NCI-H524 treated with DMSO at 0.1 percent for 48 hours (cell line): ENCODE measurements at regions not wholly inside any gene's neighbourhood (a gene's known extent, or its start where the extent isn't known, plus 50 kb on each side); places are given as distances from the start of the nearest gene placed in this dataset.
"Not testable (repeated sequence)": the region's sequence is repeated elsewhere in the genome, so short reads cannot be mapped to it uniquely, and the experiment has no call there.

Source experiments
- DNase-seq: peaks from one replicate; lab custom pipeline; 2025; lab: John Stamatoyannopoulos, UW

DNA sequence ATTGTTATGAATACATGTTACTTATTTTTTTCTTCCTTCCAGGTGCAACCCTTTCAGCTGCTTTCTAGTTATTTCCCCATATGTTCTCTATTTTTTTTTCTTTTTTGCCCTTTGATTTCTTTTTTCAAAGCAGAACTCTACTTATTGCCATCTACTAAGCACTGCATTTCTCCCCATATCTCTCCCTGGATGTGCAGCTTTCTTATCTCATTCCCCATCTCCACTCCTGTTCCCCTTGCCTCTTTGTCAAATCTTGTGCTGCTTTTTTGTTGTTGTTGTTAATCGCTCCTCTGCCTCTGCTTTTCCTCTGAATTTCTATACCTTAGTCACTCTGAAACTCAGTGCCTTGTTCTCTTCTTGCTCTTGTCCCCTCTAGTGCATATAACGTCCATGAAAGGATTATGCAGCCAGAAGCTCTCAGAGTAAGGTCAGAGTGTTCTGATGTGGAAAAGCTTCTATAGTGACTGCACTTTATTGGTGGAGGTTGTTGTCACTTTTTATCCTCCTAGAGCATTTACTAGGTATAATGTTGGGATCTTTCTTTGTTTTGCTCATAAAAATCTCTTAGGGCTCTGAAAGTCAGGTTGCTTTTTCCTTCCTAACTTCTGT is 51.1 kb upstream of the JADE1 start:
- DNase-seq, result no peak

DNA sequence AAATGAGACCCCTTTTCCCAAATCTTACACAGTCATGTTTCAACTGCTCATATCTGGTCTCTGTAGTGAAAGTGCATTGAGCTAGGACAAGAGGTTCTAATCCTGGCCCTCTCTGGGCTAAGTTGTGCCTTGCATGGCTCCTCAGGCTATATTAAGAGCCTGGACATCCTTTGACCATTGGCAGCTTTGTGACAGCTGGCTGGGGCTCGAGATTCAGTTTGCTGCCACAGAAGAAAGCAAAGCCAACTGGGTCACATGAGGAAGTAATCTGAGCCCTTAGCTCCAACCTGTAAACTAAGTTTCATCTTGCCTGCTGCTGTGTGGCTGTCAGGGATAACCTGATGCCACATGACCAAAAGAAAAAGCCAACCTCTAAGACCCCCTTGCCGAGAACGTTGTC is 51.8 kb upstream of the JADE1 start:
- peak; percentile 14 for DNase-seq

DNA sequence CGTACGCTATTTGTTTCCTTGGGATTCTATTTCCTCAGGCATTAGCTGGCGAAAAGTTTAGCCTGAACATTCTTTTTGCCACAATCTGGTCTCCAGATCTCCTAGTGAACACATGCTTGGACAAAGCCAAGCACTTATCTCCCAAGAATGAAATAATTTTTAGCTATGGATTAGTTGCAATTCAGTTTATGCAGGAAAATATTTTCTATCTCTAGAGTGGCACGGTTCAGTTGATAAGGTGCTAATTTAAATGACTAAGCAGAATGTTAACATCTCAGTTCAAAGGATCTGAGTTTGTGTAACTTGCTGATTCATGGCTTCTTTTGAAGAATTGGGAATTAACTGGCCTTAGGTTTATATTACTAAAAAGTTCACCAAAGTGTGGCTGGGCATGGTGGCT is 58.1 kb upstream of the JADE1 start:
- DNase-seq, result no peak

DNA sequence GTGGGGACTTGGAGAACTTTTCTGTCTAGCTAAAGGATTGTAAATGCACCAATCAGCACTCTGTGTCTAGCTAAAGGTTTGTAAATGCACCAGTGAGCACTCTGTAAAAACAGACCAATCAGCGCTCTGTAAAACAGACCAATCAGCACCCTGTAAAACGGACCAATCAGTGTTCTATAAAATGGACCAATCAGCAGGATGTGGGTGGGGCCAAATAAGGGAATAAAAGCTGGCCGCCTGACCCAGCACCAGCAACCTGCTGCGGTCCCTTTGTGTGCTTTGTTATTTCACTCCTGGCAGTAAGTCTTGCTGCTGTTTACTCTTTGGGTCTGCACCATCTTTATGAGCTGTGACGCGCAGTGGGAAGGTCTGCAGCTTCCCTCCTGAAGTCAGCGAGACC is 67.8 kb upstream of the JADE1 start:
- DNase-seq, result not testable (repeated sequence)

GRCh38 chr4:128737098-128737513 is 72.4 kb upstream of the JADE1 start:
- no peak for DNase-seq

DNA sequence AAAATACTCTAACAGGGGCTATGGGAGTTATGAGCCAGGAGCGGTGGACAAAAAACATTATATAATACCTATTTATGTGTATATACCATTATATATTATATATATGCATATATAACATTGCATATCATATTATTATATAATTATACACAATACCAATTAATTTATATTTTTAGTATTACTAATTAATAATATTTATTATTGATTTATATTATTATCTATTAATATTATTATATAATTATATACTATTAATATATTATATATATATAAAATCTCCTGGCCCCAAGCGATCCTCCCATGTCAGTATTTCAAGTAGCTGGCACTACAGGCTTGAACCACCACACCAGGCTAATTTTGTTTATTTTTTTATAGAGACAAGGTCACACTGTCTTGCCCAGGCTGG is 73.8 kb upstream of the JADE1 start:
- no peak for DNase-seq

- DNase-seq, result no peak
These were observed 81.3 kb upstream of the JADE1 start for GRCh38 chr4:128728190-128728589.

GRCh38 chr4:128727658-128728057 is 81.8 kb upstream of the JADE1 start:
- no peak for DNase-seq

DNA sequence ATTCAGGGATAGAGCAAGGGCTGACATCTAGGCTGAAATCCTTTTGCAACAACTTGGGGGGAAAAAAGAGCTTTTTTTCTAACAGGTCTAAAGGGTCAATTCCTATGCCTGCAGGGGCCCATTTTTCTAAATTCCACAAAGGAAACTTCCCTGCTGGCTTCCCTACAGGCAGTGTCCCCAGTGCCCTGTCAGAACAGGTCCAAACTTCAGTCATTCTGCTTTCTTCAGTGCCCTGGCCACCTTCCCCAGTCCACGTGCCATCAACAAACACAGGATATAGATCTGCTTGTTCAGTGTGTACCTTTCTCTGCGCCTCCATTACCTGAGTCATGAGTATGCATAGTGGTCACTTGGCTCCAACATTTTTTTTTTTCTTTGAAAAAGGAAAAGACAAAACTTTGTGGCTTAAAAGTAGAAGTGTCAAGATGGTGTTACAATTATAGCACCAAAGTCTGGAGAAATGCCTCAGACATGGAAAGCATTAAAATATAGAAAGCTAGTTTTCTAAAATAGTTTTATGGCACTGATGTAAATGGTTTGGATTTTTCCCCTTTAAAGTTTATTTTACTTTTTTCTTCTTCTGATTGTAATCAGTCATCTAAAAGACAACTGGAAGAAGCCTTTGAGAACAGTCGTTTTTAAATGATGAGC is 84.0 kb upstream of the JADE1 start:
- DNase-seq, result no peak

DNA sequence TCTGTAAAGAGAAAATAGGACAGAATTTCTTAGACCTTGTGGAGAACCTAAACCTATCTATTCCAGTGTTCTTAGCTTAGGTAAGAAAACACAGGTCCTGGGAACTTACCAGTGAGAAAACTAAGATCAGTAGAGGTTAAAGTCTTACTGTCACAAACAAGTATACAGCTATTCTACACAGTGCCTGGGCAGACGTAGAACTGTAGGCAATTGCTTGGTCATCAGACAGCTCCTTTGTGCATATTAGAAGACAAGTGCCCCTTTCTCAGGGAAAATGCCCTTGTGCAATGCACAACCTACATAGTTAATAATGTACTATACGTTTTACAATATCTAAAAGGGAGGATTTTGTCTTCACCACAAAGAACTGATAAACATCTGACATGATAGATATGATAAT is 86.6 kb upstream of the JADE1 start:
- no peak for DNase-seq

DNA sequence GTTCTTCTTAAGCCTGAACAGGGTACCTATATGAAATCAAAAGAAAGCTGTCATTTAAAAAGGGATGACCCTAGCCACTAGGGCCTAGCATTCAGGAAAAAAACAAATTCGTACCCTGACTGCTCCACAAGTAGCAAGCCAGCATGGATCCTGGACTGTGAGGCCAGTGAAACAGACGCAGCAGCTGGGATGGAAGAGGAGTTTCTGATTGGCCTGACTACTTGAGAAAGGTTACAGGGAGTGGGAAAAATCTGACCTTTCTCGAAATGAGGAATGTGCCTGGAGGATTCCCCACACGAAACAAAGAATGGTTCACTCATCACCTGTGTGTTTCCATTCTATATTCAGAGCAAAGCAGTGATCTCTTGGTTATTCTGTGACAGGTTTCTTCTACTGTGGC is 87.6 kb upstream of the JADE1 start:
- no peak for DNase-seq

GRCh38 chr4:128720270-128720669 is 89.2 kb upstream of the JADE1 start:
- no peak for DNase-seq

GRCh38 chr4:128718768-128719167 is 90.7 kb upstream of the JADE1 start:
- DNase-seq, result no peak

DNA sequence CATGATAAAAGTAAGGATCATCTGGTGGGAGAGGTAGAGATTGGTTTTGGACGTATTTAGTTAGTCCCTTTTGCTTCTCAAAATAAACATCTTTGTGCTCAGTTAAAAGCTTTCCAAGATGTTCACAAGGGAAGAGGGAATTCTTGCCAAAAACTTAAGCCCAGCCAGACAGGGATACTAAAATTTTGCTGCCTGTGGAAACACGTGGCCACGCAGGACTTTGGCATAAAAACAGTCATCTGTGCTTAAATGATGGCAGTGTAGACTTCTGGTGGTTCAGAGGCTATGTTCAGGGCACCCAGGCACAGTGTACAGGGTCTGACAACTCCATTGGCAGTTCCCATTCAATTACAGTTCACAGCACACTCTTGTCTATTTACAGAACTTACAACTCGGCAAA is 93.2 kb upstream of the JADE1 start:
- no peak for DNase-seq

DNA sequence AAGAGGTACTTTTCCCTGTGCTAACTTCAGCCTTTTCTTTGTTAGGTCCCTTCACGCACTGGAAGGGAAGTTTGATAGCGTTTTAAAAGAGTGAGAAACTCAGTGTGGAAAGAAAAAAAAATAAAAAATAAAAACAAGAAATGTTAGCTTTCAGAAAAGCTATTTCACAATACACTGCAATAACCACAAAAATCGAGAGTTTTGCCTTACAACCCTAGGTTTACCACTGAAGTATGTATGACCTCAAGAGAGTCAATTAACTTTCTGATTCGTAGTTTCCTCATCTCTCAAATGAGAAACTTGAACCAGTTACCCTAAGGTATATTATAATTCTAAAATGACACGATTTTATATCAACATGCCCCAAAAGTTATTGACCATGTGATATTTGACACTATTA is 93.9 kb upstream of the JADE1 start:
- DNase-seq, result no peak

DNA sequence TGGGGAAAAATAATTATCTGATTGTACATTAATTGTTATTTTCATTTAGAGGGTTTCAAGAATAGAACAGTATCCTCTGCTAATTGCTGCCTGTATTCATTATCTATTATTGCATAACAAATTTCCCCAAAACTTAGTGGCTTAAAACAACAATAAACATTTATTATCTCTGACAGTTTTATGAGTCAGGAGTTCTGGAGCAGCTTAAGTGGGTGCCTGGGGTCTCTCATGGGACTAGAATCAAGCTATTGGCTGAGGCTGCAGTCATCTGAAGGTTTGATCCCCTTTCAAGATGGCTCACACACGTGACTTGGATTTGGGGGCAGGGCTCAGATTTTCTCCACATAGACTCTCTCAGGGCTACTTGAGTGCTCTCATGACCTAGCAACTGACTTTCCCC is 98.1 kb upstream of the JADE1 start:
- DNase-seq, result peak; percentile 14

DNA sequence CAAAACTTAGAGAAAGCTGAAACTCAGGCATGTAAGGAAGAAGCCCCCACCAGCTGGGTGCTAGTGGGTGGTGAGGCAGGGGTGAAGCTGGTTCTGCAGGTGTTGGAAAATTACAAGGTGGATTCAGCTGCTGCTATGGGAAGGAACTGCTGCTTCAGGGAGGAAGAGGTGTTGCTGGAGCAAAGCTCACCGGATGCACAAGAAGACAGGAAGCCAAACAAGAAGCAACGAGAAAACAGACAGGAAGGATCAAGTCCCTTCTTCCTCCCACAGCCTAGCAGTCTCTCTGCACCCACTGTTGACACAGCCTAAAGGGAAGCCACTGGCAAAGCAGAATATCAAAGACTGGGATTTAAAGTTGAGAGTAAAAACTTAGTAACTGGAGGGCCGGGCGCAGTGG is 100.2 kb upstream of the JADE1 start:
- DNase-seq, result no peak

GRCh38 chr4:128707864-128708263 is 101.6 kb upstream of the JADE1 start:
- DNase-seq, result no peak

DNA sequence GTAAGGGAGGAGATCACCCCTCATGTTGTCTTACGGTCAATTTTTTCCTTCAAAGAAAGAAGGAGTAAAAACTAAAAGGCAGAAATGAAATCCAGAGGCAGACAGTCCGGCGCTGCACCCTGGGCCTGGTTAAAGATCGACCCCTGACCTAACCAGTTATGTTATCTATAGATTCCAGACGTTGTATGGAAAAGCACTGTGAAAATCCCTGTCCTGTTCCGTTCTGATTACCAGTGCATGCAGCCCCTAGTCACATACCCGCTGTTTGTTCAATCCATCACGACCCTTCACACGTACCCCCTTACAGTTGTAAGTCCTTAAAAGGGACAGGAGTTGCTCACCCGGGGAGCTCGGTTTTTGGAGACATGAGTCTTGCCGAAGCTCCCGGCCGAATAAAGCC is 105.6 kb upstream of the JADE1 start:
- no peak for DNase-seq

DNA sequence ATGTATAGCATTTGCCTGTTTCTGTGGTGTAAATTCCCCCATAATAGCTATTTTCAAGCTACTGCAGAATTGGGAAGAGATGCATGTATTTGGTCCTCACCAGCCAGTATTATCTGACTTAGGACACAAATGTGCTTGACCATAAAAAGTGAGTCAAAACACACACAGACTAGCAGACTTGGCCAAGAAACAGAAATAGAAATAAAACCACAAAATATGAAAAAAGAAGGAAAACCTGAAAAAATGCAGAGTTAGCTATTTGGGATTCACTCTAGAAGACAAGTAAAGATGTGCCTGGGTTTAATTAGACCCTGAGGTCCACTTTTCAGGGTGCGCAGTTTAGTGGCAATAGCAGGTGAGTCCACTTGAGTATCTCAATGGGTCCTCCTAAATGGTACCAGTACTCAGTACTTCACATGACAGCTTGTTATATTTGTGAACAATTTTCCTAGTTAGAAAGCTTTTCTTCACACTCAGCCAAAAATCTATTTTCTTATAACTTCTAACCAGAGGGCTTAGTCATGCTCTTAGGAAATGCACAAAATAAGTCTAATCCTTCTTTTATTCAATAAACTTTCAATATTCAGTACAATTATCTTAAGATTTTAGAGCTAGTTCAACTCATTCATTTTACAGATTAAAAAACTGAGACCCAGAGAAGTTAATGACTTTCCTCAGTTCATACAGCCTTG is 108.7 kb upstream of the JADE1 start:
- no peak for DNase-seq

GRCh38 chr4:128698386-128698785 is 111.1 kb upstream of the JADE1 start:
- DNase-seq, result no peak

DNA sequence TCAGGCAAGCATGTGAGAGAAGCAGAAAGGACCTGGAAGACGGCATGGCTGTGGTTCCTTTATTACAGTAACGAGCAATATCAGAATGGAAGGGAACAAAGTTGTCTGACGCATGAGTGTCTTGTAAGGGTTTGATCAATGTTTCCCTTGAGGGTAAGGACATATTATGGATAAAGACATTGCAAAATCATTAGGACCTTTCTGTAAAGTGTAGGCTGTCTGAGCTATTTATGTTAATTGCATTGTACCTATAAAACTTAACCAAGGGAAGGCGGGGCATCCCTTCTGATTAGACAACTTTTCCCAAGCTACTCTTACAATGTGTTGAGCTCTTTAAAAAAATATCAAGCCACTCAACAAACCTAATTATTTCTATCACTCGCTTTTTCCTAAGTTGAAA is 112.2 kb upstream of the JADE1 start:
- no peak for DNase-seq

DNA sequence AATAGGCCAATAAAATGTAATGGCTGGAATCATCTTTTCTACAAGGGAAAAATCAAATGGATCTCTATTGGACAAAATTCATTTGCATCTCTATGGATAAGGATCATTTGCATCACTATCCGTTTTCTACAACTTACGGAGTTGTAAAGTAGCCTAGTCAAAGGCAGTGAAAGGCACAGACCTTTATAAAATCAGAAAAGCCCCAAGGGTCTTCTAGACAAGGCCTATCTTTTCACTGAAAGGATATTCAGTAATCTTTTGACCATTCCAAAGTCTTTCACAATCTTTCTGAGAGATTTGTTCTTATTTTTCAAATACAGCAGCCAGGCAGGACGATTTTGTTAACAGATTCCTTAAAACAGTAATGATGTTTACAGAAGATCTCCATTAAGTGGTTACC is 119.5 kb upstream of the JADE1 start:
- no peak for DNase-seq
